Aorta (tissue), 5 donors: ENCODE measurements at regions not wholly inside any gene's neighbourhood (a gene's known extent, or its start where the extent isn't known, plus 50 kb on each side); places are given as distances from the start of the nearest gene placed in this dataset.

Experiments used
- ATAC-seq: fragments of 200-7000 bp; cut with Tn5 transposase; one replicate; pipeline ENCODE4 v1.9.1; 2022; ENCODE audit warnings: moderate library complexity; ENCODE audit not compliant: low FRiP score
- DNase-seq, 2 donors: peaks; one replicate each; pipeline ENCODE4 v3.0.0-alpha.2; 2020
- H3K27ac ChIP-seq, 2 donors: one replicate each; pipeline ENCODE4 v1.5.1; 2013; ENCODE audit warnings: low read length in 2 of 2, mild to moderate bottlenecking in 2 of 2, moderate library complexity in 2 of 2, control low read depth in 1 of 2, inconsistent platforms in 1 of 2, low read depth in 1 of 2
- H3K27me3 ChIP-seq, 2 donors: one replicate each; pipeline ENCODE4 v1.6.1; 2013; ENCODE audit warnings: control low read depth in 1 of 2, low read length in 1 of 2, mild to moderate bottlenecking in 1 of 2, moderate library complexity in 1 of 2; ENCODE audit not compliant: insufficient read depth in 2 of 2, control insufficient read depth in 1 of 2
- H3K36me3 ChIP-seq, 2 donors: one replicate each; pipeline ENCODE4 v1.6.1; 2013; ENCODE audit warnings: control low read depth in 1 of 2, low read length in 1 of 2, mild to moderate bottlenecking in 1 of 2; ENCODE audit not compliant: insufficient read depth in 2 of 2, control insufficient read depth in 1 of 2
- H3K4me1 ChIP-seq, 2 donors: one replicate each; pipeline ENCODE4 v1.6.1; 2013; ENCODE audit warnings: low read length in 2 of 2, control low read depth in 1 of 2, mild to moderate bottlenecking in 1 of 2, moderate library complexity in 1 of 2; ENCODE audit not compliant: insufficient read depth in 2 of 2, control insufficient read depth in 1 of 2
- H3K4me3 ChIP-seq, 2 donors: one replicate each; pipeline ENCODE4 v1.5.1; 2013; ENCODE audit warnings: low read length in 2 of 2, control low read depth in 1 of 2, mild to moderate bottlenecking in 1 of 2
- H3K9me3 ChIP-seq: one replicate; pipeline ENCODE4 v1.6.1; 2013; ENCODE audit warnings: mild to moderate bottlenecking, low read length; ENCODE audit not compliant: control insufficient read depth
- WGBS, 2 donors: extraction: QIAGEN DNeasy Blood & Tissue Kit; methylation state at CpG; one replicate each; pipeline ENCODE4 v1.1.7; 2013; 5-methylcytosine and 5-hydroxymethylcytosine counted together
- intact Hi-C, 2 donors: fragments of 100-400 bp; cut with DNase I; formaldehyde crosslinking; loops; one replicate each; pipeline versions ENCODE4 v1.14.2 to v1.15.0; 2022
- donor health status: healthy with polysubstance abuse.
- donor health status: Bipolar disorder and iron deficiency.
- donor health status: DM: no; HTN: no; CAD: no.
- donor health status: DM: no; HTN: no; CAD: no.
- donor health status: DM: yes; HTN: yes; CAD: no.

DNA sequence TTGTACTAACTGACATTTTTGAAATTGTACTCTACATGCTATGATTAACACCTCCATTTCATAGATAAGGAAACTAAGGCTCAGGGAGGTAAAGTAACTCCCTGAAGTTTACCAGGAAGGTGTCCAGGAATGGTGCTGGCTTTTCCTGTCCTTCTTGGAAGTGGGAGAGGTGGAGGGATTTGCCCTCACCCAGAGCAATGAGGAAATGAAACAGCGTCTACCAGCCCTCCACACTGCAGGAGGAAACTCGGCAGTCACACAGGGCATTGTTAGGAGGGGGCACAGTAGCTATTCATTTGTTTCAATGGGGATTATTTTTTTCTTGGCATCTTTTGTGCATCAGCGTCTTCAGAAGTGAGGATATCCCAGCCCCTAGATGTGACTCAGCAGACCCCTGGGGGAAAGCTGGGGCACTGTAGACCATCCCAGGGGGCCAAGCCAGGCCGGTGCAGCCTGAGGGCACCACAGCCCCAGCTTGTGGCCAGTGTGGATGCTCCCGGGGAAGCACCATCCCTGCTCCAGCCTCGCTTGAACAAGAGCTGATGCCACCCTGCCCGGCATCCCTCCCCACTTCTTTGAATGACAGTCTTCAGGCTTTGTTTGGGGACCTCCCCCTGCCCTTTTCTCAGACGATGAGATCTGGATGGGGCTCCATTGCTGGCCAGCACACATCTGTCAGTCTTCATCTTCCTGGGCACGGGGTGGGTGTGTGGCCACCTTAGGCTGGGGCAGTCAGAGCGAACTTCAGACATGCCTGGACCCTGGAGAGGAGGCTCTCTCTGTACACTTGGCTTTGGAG lies 224.4 kb upstream of the PMEPA1 start:
- no peak for ATAC-seq
- Histone ChIP-seq H3K27me3 (no peaks in the 10 kb centered on the region), H3K9me3 (no peaks in the 10 kb centered on the region), H3K4me1 (peaks cover 0 to 10% of the 10 kb centered on the region in 2 donors), H3K4me3 (no peak overlapping the region), H3K36me3 (no peaks in the 10 kb centered on the region), H3K27ac (no peak overlapping the region)
- peak in 1 of 2 donors; percentile 45 for DNase-seq
- WGBS, 2 donors: 79 to 82% methylated on average over 10 of the region's 10 CpGs
- intact Hi-C loops: no loop called here

- ATAC-seq (no peak), DNase-seq (peak in 1 of 2 donors; percentile 56)
- H3K9me3 ChIP-seq: no peaks in the 10 kb centered on the region
- peaks cover 0 to 6% of the 10 kb centered on the region in 2 donors for H3K4me1 ChIP-seq
- WGBS, 2 donors: 92 to 95% methylated on average over 17 of the region's 17 CpGs
- intact Hi-C loops: no loop called here
- no peaks in the 10 kb centered on the region for H3K36me3 ChIP-seq
- H3K27ac ChIP-seq: no peak overlapping the region
- no peak overlapping the region for H3K4me3 ChIP-seq
- H3K27me3 ChIP-seq: no peaks in the 10 kb centered on the region
Observed at GRCh38 chr20:57932227-57932864, 222.5 kb upstream of the PMEPA1 start.

DNA sequence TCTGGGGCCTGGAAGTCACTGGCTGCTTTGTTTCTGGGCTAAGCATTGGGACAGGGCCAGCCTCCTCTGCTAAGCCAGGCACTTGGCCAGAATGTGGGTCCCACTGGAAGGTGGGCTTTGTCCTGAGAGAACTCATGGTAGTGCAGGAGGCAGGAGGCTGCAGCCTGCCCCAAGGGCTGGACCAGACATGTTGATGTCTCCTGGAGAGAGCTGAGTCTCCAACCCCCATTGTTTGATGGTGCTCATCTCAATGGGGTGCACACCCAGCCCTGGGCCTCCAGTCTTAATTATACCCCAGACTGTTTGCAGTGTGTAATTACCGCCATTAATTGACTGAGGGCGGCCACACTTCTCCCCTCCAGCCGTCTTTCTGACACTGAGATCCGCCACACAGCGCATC lies 220.5 kb upstream of the PMEPA1 start:
- Histone ChIP-seq H3K27ac (no peak overlapping the region), H3K9me3 (no peaks in the 10 kb centered on the region), H3K27me3 (no peaks in the 10 kb centered on the region), H3K4me1 (no peaks in the 10 kb centered on the region), H3K36me3 (no peaks in the 10 kb centered on the region), H3K4me3 (no peak overlapping the region)
- ATAC-seq (no peak), DNase-seq (peak in 1 of 2 donors; percentile 70)
- intact Hi-C loops: no loop called here
- 97 to 98% methylated on average over 5 of the region's 5 CpGs for WGBS, 2 donors

DNA sequence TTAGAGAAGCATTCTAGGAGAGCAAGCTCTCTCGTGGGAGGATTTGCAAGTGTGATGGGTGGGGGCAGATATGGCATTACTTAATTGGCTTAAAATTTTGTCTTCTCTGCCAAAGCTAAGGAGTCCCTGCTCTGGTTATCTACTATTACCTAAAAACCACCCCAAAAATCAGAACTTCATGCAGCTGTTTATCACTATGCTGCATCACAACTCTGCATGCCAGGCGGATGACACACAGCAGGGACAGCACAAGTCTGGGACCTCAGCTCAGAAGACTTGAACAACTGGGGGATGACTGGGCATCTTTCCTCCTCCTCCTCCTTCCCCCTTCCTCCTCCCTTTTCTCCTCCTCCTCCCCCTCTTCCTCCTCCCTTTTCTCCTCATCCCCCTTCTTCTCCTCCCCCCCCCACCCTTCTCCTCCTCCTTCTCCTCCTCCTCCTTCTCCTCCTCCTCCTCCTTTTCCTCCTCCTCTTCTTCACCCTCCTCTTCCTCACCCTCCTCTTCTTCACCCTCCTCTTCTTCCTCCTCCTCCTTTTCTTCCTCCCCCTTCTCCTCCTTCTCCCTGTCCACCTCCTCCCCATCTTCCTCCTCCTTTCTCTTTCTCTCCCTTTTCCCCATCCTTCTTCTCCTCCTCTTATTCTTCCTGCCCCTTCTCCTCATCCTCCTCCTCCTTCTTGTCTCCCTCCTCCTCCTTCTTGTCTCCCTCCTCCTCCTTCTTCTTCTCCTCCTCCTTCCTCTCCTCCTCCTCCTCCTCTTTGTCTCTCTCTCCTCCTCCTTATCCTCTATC lies 218.6 kb upstream of the PMEPA1 start:
- WGBS, 2 donors: 47 to 50% methylated on average over 2 of the region's 2 CpGs
- Histone ChIP-seq H3K27me3 (no peaks in the 10 kb centered on the region), H3K27ac (no peak overlapping the region), H3K4me1 (no peaks in the 10 kb centered on the region), H3K36me3 (no peaks in the 10 kb centered on the region), H3K4me3 (no peak overlapping the region), H3K9me3 (no peaks in the 10 kb centered on the region)
- no peak for ATAC-seq
- intact Hi-C loops: no loop called here
- no peak for DNase-seq

GRCh38 chr20:57927376-57927775 lies 217.6 kb upstream of the PMEPA1 start:
- H3K36me3 ChIP-seq: no peaks in the 10 kb centered on the region
- ATAC-seq: no peak
- no peaks in the 10 kb centered on the region for H3K27me3 ChIP-seq
- H3K9me3 ChIP-seq: no peaks in the 10 kb centered on the region
- no peak for DNase-seq
- no peak overlapping the region for H3K4me3 ChIP-seq
- H3K27ac ChIP-seq: no peak overlapping the region
- WGBS, 2 donors: 90 to 93% methylated on average over 1 of the region's 1 CpG
- intact Hi-C loops: no loop called here
- H3K4me1 ChIP-seq: no peaks in the 10 kb centered on the region

DNA sequence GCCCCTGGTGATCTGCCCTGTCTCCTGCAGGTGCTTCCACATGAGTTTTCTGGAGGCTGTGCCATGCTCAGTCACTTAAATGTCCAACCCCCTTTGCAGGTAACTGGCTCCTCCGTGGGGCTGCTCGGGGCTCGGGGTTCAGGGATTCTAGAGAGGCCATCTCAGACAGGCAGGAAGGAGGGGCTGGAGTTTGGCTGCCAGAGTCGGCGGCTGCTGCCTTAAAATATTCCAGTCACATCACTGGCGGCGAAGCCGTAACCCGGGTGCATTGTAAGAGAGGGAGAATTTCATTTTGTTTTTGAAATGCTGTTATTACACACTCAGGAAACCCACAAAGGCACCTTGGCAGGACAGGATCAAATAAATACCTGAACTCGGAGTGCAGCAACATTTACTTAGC lies 212.9 kb upstream of the PMEPA1 start:
- intact Hi-C loops: no loop called here
- Histone ChIP-seq H3K27ac (no peak overlapping the region), H3K4me3 (no peak overlapping the region), H3K36me3 (no peaks in the 10 kb centered on the region), H3K27me3 (no peaks in the 10 kb centered on the region), H3K4me1 (no peaks in the 10 kb centered on the region), H3K9me3 (no peaks in the 10 kb centered on the region)
- no peak for ATAC-seq
- 8 to 18% methylated on average over 10 of the region's 10 CpGs for WGBS, 2 donors
- no peak for DNase-seq

DNA sequence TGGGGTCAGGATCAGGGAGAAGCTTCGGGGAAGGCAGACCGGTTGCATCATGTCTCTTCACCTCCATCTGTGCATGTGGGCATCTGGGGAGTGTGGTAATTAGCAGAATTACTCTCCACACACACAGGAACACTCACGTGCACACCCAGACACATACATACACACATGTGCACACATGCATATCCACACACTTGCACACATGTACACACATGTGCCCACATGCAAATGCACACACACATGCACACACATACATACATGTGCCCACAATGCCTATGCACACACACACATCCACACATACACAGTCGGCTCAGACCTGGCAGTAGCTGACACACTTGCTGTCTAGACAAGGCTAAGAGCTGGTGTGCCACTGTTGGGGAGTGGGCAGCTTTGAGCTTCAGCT lies 212.3 kb upstream of the PMEPA1 start:
- DNase-seq (no peak), ATAC-seq (no peak)
- Histone ChIP-seq H3K4me3 (no peak overlapping the region), H3K4me1 (no peaks in the 10 kb centered on the region), H3K9me3 (no peaks in the 10 kb centered on the region), H3K27me3 (no peaks in the 10 kb centered on the region), H3K36me3 (no peaks in the 10 kb centered on the region), H3K27ac (no peak overlapping the region)
- intact Hi-C loops: no loop called here
- 88 to 90% methylated on average over 4 of the region's 4 CpGs for WGBS, 2 donors

DNA sequence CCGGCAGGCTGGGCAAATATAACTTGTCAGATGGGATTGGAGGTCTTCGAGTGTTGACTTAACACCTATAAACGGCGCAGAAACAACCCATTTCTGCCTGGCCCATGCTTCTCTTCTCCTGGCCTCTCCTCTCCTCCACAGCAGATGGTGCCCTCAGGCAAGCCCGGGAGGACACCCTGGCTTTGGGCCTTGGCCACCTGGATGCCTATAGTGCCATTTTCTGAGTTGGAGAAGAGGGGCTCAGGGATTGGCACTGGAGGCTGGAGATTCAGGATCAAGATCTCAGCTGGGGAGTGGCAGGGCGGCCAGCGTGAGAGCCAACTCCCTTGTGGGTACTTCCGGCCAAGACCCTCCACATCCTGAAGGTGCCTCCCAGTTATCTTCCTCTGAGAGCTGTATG lies 211.9 kb upstream of the PMEPA1 start:
- ATAC-seq (no peak), DNase-seq (no peak)
- no peak overlapping the region for H3K27ac ChIP-seq
- H3K9me3 ChIP-seq: no peaks in the 10 kb centered on the region
- WGBS, 2 donors: 91 to 93% methylated on average over 8 of the region's 8 CpGs
- intact Hi-C loops: no loop called here
- H3K36me3 ChIP-seq: no peaks in the 10 kb centered on the region
- H3K27me3 ChIP-seq: no peaks in the 10 kb centered on the region
- H3K4me3 ChIP-seq: no peak overlapping the region
- no peaks in the 10 kb centered on the region for H3K4me1 ChIP-seq
